Retina (tissue), 1 donor: ENCODE measurements at regions not wholly inside any gene's neighbourhood (a gene's known extent, or its start where the extent isn't known, plus 50 kb on each side); places are given as distances from the start of the nearest gene placed in this dataset.
A peak's percentile ranks its signal among the peaks of the same experiment; 100 is the strongest.
"Not testable (repeated sequence)": the region's sequence is repeated elsewhere in the genome, so short reads cannot be mapped to it uniquely, and the experiment has no call there.

Source experiments
- DNase-seq: peaks from one replicate; pipeline ENCODE4 v3.0.0-alpha.2; 2016

- no peak for DNase-seq
Measured at GRCh38 chr5:87735923-87736322, 323.2 kb upstream of the CCNH start.

GRCh38 chr5:87733897-87734296 is 321.2 kb upstream of the CCNH start:
- no peak for DNase-seq

GRCh38 chr5:87732875-87733768 is 320.4 kb upstream of the CCNH start:
- DNase-seq, result no peak

GRCh38 chr5:87729781-87730180 is 317.1 kb upstream of the CCNH start:
- DNase-seq, result no peak

GRCh38 chr5:87722286-87722685 is 309.6 kb upstream of the CCNH start:
- DNase-seq, result no peak

- not testable (repeated sequence) for DNase-seq
Measured at GRCh38 chr5:87718224-87718925, 305.6 kb upstream of the CCNH start.

GRCh38 chr5:87717761-87718160 is 305.0 kb upstream of the CCNH start:
- DNase-seq, result no peak

GRCh38 chr5:87705876-87706275 is 293.1 kb upstream of the CCNH start:
- no peak for DNase-seq

- DNase-seq, result no peak
Measured at GRCh38 chr5:87686975-87687374, 274.2 kb upstream of the CCNH start.

- DNase-seq, result no peak
Measured at GRCh38 chr5:87686018-87686417, 273.3 kb upstream of the CCNH start.

- no peak for DNase-seq
Measured at GRCh38 chr5:87674235-87674634, 261.5 kb upstream of the CCNH start.

- peak; percentile 6 for DNase-seq
Measured at GRCh38 chr5:87671146-87671545, 258.4 kb upstream of the CCNH start.

- DNase-seq, result no peak
Measured at GRCh38 chr5:87665166-87665565, 252.4 kb upstream of the CCNH start.

- no peak for DNase-seq
Measured at GRCh38 chr5:87661784-87662566, 249.2 kb upstream of the CCNH start.

GRCh38 chr5:87653242-87653641 is 240.5 kb upstream of the CCNH start:
- no peak for DNase-seq

GRCh38 chr5:87650284-87650683 is 237.6 kb upstream of the CCNH start:
- DNase-seq, result no peak

- no peak for DNase-seq
Measured at GRCh38 chr5:87649455-87649854, 236.7 kb upstream of the CCNH start.

GRCh38 chr5:87645224-87645623 is 232.5 kb upstream of the CCNH start:
- no peak for DNase-seq

- no peak for DNase-seq
Measured at GRCh38 chr5:87640902-87641301, 228.2 kb upstream of the CCNH start.

GRCh38 chr5:87627363-87627762 is 214.6 kb upstream of the CCNH start:
- no peak for DNase-seq

- no peak for DNase-seq
Measured at GRCh38 chr5:87608385-87608784, 195.7 kb upstream of the CCNH start.

GRCh38 chr5:87605663-87606062 is 192.9 kb upstream of the CCNH start:
- no peak for DNase-seq

GRCh38 chr5:87599778-87600177 is 187.0 kb upstream of the CCNH start:
- no peak for DNase-seq
